CD4-positive, alpha-beta memory T cell (primary cell): ENCODE measurements at regions not wholly inside any gene's neighbourhood (a gene's known extent, or its start where the extent isn't known, plus 50 kb on each side); places are given as distances from the start of the nearest gene placed in this dataset.
"Not testable (repeated sequence)": the region's sequence is repeated elsewhere in the genome, so short reads cannot be mapped to it uniquely, and the experiment has no call there.

ENCODE experiments used
- CTCF ChIA-PET: fragments of 350-600 bp; sonication (Branson Sonifier 250); formaldehyde crosslinking; loops from one replicate; lab custom pipeline; 2021; ENCODE audit warnings: inconsistent platforms; ENCODE audit not compliant: partially characterized antibody; lab: Charles Lee
- POLR2A ChIA-PET: fragments of 350-600 bp; sonication (Branson Sonifier 250); formaldehyde crosslinking; loops from one replicate; lab custom pipeline; 2021; ENCODE audit not compliant: partially characterized antibody; lab: Charles Lee
- DNase-seq, 5 donors: peaks; one replicate each; pipeline versions ENCODE4 v3.0.0 to v3.0.0-alpha.2; 2020 to 2022; ENCODE audit warnings: mixed read lengths in 1 of 5
- H3K27ac ChIP-seq: one replicate; pipeline ENCODE4 v1.7.0; 2013; ENCODE audit warnings: low read depth, low read length
- H3K27me3 ChIP-seq: 2 replicates; pipeline ENCODE4 v1.7.0; 2013; ENCODE audit warnings: mild to moderate bottlenecking, low read length, moderate library complexity; ENCODE audit not compliant: insufficient read depth
- H3K36me3 ChIP-seq: 2 replicates; pipeline ENCODE4 v1.7.0; 2013; ENCODE audit warnings: mild to moderate bottlenecking, low read length, moderate library complexity; ENCODE audit not compliant: insufficient read depth
- H3K4me1 ChIP-seq: 2 replicates; pipeline ENCODE4 v1.7.0; 2013; ENCODE audit warnings: mild to moderate bottlenecking, low read length, moderate library complexity; ENCODE audit not compliant: insufficient read depth
- H3K4me3 ChIP-seq, 2 donors: one replicate each; pipeline ENCODE4 v1.7.0; 2013; ENCODE audit warnings: low read length in 2 of 2, mild to moderate bottlenecking in 1 of 2
- H3K9me3 ChIP-seq, 2 donors: one replicate each; pipeline ENCODE4 v1.7.0; 2013; ENCODE audit warnings: low read length in 2 of 2, control low read depth in 1 of 2; ENCODE audit not compliant: control insufficient read depth in 1 of 2
- H3K27ac Mint-ChIP-seq, 7 donors: one replicate each; pipeline ENCODE4 v1.8.0; 2020 to 2021; ENCODE audit warnings: mixed read lengths in 7 of 7, mild to moderate bottlenecking in 6 of 7, inconsistent platforms in 3 of 7, moderate library complexity in 3 of 7
- H3K27me3 Mint-ChIP-seq, 2 donors: one replicate each; pipeline ENCODE4 v1.8.0; 2020 to 2021; ENCODE audit warnings: mixed read lengths in 2 of 2
- H3K36me3 Mint-ChIP-seq, 2 donors: one replicate each; pipeline ENCODE4 v1.8.0; 2020 to 2021; ENCODE audit warnings: mixed read lengths in 2 of 2, inconsistent platforms in 1 of 2, mild to moderate bottlenecking in 1 of 2
- H3K4me1 Mint-ChIP-seq, 4 donors: one replicate each; pipeline ENCODE4 v1.8.0; 2020 to 2021; ENCODE audit warnings: mixed read lengths in 4 of 4, mild to moderate bottlenecking in 1 of 4
- H3K4me3 Mint-ChIP-seq, 8 donors: one replicate each; pipeline ENCODE4 v1.8.0; 2020 to 2021; ENCODE audit warnings: mixed read lengths in 8 of 8, mild to moderate bottlenecking in 7 of 8, moderate library complexity in 6 of 8, inconsistent platforms in 3 of 8
- H3K9me3 Mint-ChIP-seq, 8 donors: one replicate each; pipeline ENCODE4 v1.8.0; 2020 to 2021; ENCODE audit warnings: mixed read lengths in 8 of 8, mild to moderate bottlenecking in 5 of 8, inconsistent platforms in 3 of 8, moderate library complexity in 1 of 8
- intact Hi-C: fragments of 100-400 bp; cut with micrococcal nuclease; formaldehyde crosslinking; loops from one replicate; pipeline ENCODE4 v1.15.1; 2023

DNA sequence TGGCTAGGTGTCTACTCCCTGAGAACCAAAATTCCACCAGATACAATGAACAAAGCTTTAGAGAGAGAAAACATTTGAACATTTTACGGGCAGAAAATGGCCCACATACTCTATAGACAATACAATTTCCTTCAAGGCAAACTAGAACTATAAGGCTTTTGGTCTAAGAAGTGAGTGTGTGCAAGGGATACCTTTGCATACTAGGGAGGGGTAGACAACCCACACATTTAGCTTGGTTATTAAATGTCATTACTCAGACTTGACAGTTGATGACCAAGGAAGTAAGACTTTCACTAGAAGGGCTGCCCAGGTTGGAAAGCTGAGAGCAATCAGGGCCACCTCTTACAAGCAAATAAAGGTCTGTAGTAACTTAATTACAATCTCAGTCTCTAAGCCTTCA, 64.0 kb upstream of the PLEKHM1 start:
- CTCF ChIA-PET, H3K27ac ChIP-seq, H3K4me1 Mint-ChIP-seq, POLR2A ChIA-PET, H3K27ac Mint-ChIP-seq, H3K36me3 ChIP-seq, H3K36me3 Mint-ChIP-seq, DNase-seq, H3K9me3 ChIP-seq, H3K4me3 Mint-ChIP-seq, H3K27me3 Mint-ChIP-seq, H3K9me3 Mint-ChIP-seq, intact Hi-C loops, H3K27me3 ChIP-seq, H3K4me1 ChIP-seq, H3K4me3 ChIP-seq: not testable (repeated sequence)

DNA sequence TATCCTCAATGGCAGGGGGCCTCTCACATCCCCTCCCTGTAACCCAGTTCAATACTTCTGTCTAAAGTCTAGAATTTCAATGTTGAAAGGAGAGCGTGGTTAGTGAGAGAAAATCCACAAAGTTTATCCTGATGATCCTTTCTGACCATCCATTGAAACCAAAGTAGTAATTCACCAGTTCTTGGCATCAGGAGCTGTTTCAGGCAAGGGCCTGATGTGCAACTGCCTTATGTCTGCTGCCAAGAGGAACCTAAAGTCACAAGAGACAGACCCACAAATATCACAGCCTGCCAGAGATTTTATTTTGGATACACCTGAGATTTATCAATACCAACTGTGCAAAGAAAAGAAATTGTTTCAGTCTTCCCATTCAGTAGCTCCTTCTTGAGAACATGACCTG, 68.3 kb upstream of the PLEKHM1 start:
- H3K4me1 ChIP-seq, H3K36me3 ChIP-seq, H3K4me3 ChIP-seq, DNase-seq, H3K4me1 Mint-ChIP-seq, intact Hi-C loops, H3K36me3 Mint-ChIP-seq, H3K27me3 Mint-ChIP-seq, H3K27me3 ChIP-seq, CTCF ChIA-PET, POLR2A ChIA-PET, H3K9me3 Mint-ChIP-seq, H3K9me3 ChIP-seq, H3K27ac Mint-ChIP-seq, H3K27ac ChIP-seq, H3K4me3 Mint-ChIP-seq: not testable (repeated sequence)

DNA sequence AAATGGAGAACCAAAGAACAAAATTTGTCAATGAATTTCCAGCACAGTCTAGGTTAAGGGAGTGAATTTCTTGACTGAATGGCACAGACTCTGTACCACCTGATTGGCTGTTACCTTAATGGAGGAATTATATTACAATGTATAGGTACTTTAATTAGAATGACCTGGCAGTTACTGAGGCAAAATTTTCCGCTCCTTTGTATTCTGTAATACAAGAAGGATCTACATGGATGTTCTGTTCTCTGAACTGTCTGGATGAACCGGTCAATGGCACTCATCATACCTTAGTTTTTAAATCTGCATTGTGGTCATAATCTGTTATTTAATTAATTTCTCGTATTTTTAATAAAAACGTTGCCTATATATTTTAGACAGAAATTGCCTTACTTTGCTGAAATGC, 72.3 kb upstream of the PLEKHM1 start:
- H3K27ac ChIP-seq, H3K4me3 ChIP-seq, H3K9me3 Mint-ChIP-seq, H3K27me3 ChIP-seq, H3K27ac Mint-ChIP-seq, H3K4me1 ChIP-seq, H3K36me3 ChIP-seq, H3K9me3 ChIP-seq, H3K4me1 Mint-ChIP-seq, intact Hi-C loops, H3K27me3 Mint-ChIP-seq, POLR2A ChIA-PET, DNase-seq, H3K36me3 Mint-ChIP-seq, CTCF ChIA-PET, H3K4me3 Mint-ChIP-seq: not testable (repeated sequence)

DNA sequence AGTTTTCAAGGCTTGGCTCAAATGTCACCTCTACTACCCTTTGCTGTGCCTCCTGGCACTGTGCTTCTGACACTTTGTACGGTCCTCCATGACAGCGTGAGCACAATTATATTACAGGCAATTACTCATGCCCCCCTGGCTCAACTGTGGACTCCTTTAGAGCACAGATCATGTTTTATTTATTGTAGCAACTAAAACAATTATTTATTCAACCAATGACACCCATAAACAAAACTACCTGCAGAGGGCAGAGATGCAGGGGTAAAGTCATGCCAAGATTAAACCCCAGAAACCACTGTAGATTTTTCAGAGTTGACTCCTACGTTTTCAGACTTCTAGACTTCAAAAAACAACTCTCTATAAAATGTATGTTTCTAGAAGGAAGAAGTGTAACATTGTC, 72.8 kb upstream of the PLEKHM1 start:
- intact Hi-C loops, H3K9me3 Mint-ChIP-seq, POLR2A ChIA-PET, H3K4me3 ChIP-seq, H3K4me3 Mint-ChIP-seq, H3K27ac Mint-ChIP-seq, H3K4me1 ChIP-seq, H3K36me3 Mint-ChIP-seq, H3K9me3 ChIP-seq, H3K36me3 ChIP-seq, H3K27me3 Mint-ChIP-seq, H3K27ac ChIP-seq, CTCF ChIA-PET, H3K27me3 ChIP-seq: not testable (repeated sequence)
- peak in 1 of 5 donors; percentile 6 for DNase-seq
- H3K4me1 Mint-ChIP-seq = peaks cover 0 to 12% (median 5%) of the 10 kb centered on the region in 4 donors

DNA sequence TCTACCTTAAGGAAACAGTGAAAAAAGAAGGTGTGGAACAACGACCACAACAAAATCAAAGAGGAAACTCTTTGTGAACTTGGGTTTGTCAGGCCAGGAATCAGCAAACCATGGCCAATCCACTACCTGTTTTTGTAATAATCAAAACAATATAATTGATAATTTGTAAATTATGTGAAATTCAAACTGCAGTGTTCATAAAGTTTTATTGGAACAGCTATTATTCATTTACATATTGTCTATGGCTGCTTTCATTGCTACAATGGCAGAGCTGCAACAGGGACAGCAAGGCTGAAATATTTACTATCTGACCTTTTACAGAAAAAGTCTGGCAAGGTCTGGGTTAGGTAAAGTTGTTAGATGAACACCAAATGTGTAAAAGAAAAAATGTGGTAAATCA, 77.8 kb upstream of the PLEKHM1 start:
- H3K9me3 Mint-ChIP-seq, H3K27me3 ChIP-seq, H3K4me3 Mint-ChIP-seq, H3K36me3 Mint-ChIP-seq, H3K9me3 ChIP-seq, H3K27me3 Mint-ChIP-seq, intact Hi-C loops, H3K4me3 ChIP-seq, POLR2A ChIA-PET, CTCF ChIA-PET, DNase-seq, H3K4me1 ChIP-seq, H3K36me3 ChIP-seq, H3K27ac ChIP-seq: not testable (repeated sequence)
- Mint-ChIP-seq H3K27ac (peak overlapping the region in 1 of 7 donors; percentile 16), H3K4me1 (peaks cover 0 to 14% (median 9%) of the 10 kb centered on the region in 4 donors)

DNA sequence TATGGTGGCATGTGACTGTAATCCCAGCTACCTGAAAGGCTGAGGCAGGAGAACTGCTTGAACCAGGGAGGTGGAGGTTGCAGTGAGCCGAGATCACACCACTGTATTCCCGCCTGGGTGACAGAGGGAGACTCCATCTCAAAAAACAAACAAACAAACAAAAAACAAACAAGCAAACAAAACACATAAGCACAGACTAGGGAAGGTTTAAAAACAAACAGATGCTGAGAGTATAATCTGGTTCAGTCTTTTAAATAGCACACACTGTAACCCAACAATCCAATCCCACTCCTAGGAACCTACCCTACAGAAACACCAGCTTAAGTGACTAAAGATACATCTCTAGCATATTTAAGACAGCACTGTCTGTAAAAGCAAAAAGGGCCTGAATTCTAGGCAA, 82.8 kb upstream of the PLEKHM1 start:
- intact Hi-C loops, H3K27me3 ChIP-seq, H3K27me3 Mint-ChIP-seq, H3K27ac ChIP-seq, POLR2A ChIA-PET, CTCF ChIA-PET, H3K36me3 ChIP-seq, H3K4me3 ChIP-seq, H3K9me3 Mint-ChIP-seq, DNase-seq, H3K9me3 ChIP-seq, H3K4me3 Mint-ChIP-seq, H3K4me1 ChIP-seq: not testable (repeated sequence)
- Mint-ChIP-seq H3K36me3 (peaks cover 8 to 18% of the 10 kb centered on the region in 2 donors), H3K27ac (peak overlapping the region in 1 of 7 donors; percentile 21), H3K4me1 (peaks cover 22 to 49% (median 35%) of the 10 kb centered on the region in 4 donors)

DNA sequence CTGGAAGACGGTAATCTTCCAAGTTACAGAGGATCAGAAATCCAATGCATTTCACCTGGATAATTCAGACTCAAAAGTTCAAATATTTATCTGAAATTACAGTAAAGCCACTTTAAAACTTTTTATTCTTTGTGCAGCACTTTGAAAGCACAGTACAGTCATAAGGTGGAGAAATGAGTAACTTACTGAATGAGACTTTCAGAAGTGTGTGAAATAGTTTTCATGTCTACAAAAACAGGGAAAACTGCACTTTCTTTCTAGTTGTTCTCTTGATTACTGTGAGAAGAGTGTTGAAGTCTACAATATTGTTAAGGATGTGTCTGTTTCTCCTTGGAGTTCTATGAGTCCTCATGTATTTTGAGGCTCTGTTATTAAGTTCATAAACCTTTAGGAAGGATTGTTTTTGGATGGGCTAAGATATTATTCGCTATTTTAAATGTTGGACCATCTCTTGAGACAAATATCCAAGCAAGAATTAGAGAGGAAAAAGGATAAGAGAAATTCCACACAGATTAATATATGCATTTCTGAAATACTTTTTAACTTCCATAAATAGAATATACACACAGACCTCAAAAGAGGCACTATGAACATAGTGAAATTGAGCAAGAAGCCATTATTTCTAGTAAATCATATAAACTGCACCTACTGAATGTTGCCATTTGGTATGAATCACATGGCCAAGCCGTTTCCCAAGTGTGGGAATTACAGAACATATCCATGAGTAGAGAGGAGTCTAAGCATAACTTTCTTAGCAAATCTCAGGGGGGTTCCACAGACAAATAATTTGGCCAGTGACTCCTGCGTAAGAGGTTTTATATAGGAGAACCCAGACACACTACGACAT, 83.6 kb upstream of the PLEKHM1 start:
- no peaks in the 10 kb centered on the region for H3K9me3 ChIP-seq
- no peak overlapping the region for H3K4me3 ChIP-seq
- H3K4me1 Mint-ChIP-seq = peaks cover 24 to 52% (median 39%) of the 10 kb centered on the region in 4 donors
- no peaks in the 10 kb centered on the region for H3K36me3 ChIP-seq
- peaks cover 9 to 20% of the 10 kb centered on the region in 2 donors for H3K36me3 Mint-ChIP-seq
- no peaks in the 10 kb centered on the region for H3K27me3 Mint-ChIP-seq
- H3K4me3 Mint-ChIP-seq = no peak overlapping the region
- H3K9me3 Mint-ChIP-seq = no peaks in the 10 kb centered on the region
- CTCF ChIA-PET = no interaction called here
- POLR2A ChIA-PET = no interaction called here
- no peaks in the 10 kb centered on the region for H3K4me1 ChIP-seq
- intact Hi-C loops = no loop called here
- no peak for DNase-seq
- H3K27ac Mint-ChIP-seq = peak overlapping the region in 1 of 7 donors; percentile 50
- no peak overlapping the region for H3K27ac ChIP-seq
- no peaks in the 10 kb centered on the region for H3K27me3 ChIP-seq
